22Rv1 (cell line): ENCODE measurements at regions not wholly inside any gene's neighbourhood (a gene's known extent, or its start where the extent isn't known, plus 50 kb on each side); places are given as distances from the start of the nearest gene placed in this dataset.

ENCODE experiments used
- ZFX ChIP-seq: fragments of 450-650 bp; IDR thresholded peaks from 2 replicates; pipeline ENCODE4 v1.6.1; 2017; ENCODE audit warnings: antibody characterized with exemption, borderline replicate concordance
- TF ChIP-seq, protein P1 (sequence below): fragments of 450-650 bp; IDR thresholded peaks from 2 replicates; pipeline ENCODE4 v1.5.1; 2017; ENCODE audit warnings: mild to moderate bottlenecking

DNA sequence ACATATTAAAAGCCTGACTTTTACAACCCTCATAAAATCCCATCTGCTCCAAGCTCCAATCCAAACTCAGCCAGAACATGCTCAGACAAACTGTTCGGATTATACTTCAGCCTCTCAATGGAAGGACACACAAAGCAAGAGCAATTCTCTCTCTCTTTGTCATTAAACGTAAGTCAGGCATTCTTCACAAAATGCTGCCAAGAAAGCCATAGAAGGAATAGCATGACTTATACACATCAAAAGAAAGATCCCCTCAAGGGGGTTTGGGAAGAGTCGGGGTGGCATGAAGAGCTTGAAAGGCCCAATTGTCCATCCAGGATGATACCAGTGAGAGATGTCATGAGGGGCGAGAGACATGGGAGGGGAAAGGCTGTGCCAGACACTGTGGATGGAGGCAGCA, 268.9 kb downstream of the PREX1 start:
- TF ChIP-seq, protein P1, sequence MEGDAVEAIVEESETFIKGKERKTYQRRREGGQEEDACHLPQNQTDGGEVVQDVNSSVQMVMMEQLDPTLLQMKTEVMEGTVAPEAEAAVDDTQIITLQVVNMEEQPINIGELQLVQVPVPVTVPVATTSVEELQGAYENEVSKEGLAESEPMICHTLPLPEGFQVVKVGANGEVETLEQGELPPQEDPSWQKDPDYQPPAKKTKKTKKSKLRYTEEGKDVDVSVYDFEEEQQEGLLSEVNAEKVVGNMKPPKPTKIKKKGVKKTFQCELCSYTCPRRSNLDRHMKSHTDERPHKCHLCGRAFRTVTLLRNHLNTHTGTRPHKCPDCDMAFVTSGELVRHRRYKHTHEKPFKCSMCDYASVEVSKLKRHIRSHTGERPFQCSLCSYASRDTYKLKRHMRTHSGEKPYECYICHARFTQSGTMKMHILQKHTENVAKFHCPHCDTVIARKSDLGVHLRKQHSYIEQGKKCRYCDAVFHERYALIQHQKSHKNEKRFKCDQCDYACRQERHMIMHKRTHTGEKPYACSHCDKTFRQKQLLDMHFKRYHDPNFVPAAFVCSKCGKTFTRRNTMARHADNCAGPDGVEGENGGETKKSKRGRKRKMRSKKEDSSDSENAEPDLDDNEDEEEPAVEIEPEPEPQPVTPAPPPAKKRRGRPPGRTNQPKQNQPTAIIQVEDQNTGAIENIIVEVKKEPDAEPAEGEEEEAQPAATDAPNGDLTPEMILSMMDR = no peak
- no peak for TF ChIP-seq ZFX
